IMR-90 (cell line): ENCODE measurements at regions not wholly inside any gene's neighbourhood (a gene's known extent, or its start where the extent isn't known, plus 50 kb on each side); places are given as distances from the start of the nearest gene placed in this dataset.

Experiments
- BHLHE40 ChIP-seq: fragments of 150-350 bp; IDR thresholded peaks from 2 replicates; pipeline ENCODE4 v1.6.1; 2016; ENCODE audit warnings: mild to moderate bottlenecking, low read depth, low read length
- CEBPB ChIP-seq: IDR thresholded peaks from 2 replicates; pipeline ENCODE4 v1.6.1; 2012; ENCODE audit warnings: low read depth, low read length, improper control_type of control experiment
- CHD1 ChIP-seq: IDR thresholded peaks from 2 replicates; pipeline ENCODE4 v1.6.1; 2012; ENCODE audit warnings: low read depth, low read length, improper control_type of control experiment
- CTCF ChIP-seq: conservative IDR thresholded peaks from 2 replicates; pipeline ENCODE4 v1.5.1; 2012; ENCODE audit warnings: mild to moderate bottlenecking, low read depth, low read length, improper control_type of control experiment
- MAZ ChIP-seq: IDR thresholded peaks from 2 replicates; pipeline ENCODE4 v1.6.1; 2012; ENCODE audit warnings: low read depth, mild to moderate bottlenecking, low read length, improper control_type of control experiment, moderate library complexity, borderline replicate concordance
- POLR2A ChIP-seq: IDR thresholded peaks from 2 replicates; pipeline ENCODE4 v1.6.1; 2012; ENCODE audit warnings: mild to moderate bottlenecking, low read depth, low read length
- RAD21 ChIP-seq: IDR thresholded peaks from 2 replicates; pipeline ENCODE4 v1.6.1; 2012; ENCODE audit warnings: low read length, improper control_type of control experiment
- RFX5 ChIP-seq: IDR thresholded peaks from 2 replicates; pipeline ENCODE4 v1.8.0; 2012; ENCODE audit warnings: low read depth, mild to moderate bottlenecking, low read length, moderate library complexity

- no peak for TF ChIP-seq CTCF
- TF ChIP-seq CEBPB = no peak
- TF ChIP-seq MAZ = no peak
- TF ChIP-seq POLR2A = no peak
- no peak for TF ChIP-seq BHLHE40
- TF ChIP-seq RFX5 = no peak
- TF ChIP-seq RAD21 = no peak
- TF ChIP-seq CHD1 = no peak
These were observed 175.1 kb upstream of the KL start for GRCh38 chr13:32840989-32841713.
